ENCODE measurements at regions not wholly inside any gene's neighbourhood (a gene's known extent, or its start where the extent isn't known, plus 50 kb on each side); places are given as distances from the start of the nearest gene placed in this dataset.

DNA sequence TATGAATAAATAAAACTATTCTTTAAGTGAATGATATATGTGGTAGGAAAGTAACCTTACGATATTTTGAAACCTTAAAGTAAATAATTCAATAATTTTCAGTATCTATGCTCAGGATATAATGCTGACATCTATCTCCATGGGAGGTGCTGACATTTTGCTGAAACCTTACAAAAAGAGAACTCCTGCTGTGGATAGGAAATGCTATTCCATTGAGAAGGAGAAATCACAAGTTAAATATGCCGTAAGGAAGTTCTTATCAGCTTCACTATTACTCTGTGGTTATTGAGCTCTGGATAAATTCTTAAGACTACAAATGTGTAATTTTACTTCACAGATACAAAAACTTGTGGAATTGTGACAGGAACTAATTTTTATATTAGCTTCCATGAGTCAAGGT, 722.1 kb downstream of the TMTC2 start:
- TF ChIP-seq POLR2A (IDR thresholded peaks at IDR 0.05) (no peak), EP300 (IDR thresholded peaks at IDR 0.05) (no peak), POLR2AphosphoS5 (IDR thresholded peaks at IDR 0.05) (no peak)
- TF ChIP-seq, protein P1, sequence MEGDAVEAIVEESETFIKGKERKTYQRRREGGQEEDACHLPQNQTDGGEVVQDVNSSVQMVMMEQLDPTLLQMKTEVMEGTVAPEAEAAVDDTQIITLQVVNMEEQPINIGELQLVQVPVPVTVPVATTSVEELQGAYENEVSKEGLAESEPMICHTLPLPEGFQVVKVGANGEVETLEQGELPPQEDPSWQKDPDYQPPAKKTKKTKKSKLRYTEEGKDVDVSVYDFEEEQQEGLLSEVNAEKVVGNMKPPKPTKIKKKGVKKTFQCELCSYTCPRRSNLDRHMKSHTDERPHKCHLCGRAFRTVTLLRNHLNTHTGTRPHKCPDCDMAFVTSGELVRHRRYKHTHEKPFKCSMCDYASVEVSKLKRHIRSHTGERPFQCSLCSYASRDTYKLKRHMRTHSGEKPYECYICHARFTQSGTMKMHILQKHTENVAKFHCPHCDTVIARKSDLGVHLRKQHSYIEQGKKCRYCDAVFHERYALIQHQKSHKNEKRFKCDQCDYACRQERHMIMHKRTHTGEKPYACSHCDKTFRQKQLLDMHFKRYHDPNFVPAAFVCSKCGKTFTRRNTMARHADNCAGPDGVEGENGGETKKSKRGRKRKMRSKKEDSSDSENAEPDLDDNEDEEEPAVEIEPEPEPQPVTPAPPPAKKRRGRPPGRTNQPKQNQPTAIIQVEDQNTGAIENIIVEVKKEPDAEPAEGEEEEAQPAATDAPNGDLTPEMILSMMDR (IDR thresholded peaks at IDR 0.05) = no peak
- Histone ChIP-seq H3K27ac (no peak overlapping the region), H3K4me1 (no peaks in the 10 kb centered on the region), H3K27me3 (no peaks in the 10 kb centered on the region), H3K4me3 (no peak overlapping the region), H3K9me3 (no peaks in the 10 kb centered on the region), H3K36me3 (no peaks in the 10 kb centered on the region)
- no peak for DNase-seq
- 84 to 87% methylated on average over 2 of the region's 2 CpGs for WGBS, 2 donors
- intact Hi-C loops (cut with DNase I) = no loop called here

DNA sequence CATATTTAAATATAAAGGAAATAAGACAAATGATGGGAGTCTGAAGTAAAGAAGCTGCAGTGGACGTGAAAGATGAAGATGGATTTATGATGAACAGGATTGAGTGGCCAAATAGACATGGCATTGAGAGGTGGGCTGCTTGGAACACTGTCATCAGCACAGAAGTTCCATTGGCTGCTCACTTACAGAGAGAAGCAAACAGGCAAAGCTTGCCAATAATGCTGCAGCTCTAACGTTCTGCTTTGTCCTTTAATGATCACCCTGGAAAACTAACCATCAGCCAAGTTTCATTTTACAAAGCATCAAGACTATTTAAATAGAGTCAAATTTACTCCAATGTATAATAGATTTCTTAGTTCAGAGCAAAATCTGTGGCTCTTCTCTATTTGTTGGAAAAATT, 721.4 kb downstream of the TMTC2 start:
- intact Hi-C loops (cut with DNase I) = no loop called here
- H3K4me3 ChIP-seq = no peak overlapping the region
- 38 to 60% methylated on average over 2 of the region's 2 CpGs for WGBS, 2 donors

DNA sequence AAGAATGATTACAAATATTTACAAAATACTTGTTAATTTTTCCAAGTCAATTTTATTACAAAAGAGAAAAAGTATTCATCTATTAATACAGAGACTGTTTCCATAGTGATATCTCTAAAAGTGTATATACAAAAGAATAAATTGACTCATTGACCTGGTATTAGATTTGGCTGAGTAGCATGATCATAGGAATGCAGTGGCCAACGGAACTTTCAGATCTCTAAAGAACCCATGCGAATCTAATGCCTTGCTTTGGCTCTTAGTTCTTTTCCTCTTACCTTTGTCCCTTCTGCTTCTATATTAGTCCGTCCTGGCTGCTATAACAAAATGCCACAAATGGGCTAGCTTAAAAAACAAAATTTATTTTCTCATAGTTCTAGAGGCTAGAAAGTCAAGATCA, 717.8 kb downstream of the TMTC2 start:
- TF ChIP-seq POLR2AphosphoS5 (IDR thresholded peaks at IDR 0.05) (no peak), POLR2A (IDR thresholded peaks at IDR 0.05) (no peak)
- TF ChIP-seq, protein P1 (IDR thresholded peaks at IDR 0.05) = no peak
- Histone ChIP-seq H3K27me3 (no peaks in the 10 kb centered on the region), H3K4me1 (no peaks in the 10 kb centered on the region), H3K27ac (no peak overlapping the region), H3K4me3 (no peak overlapping the region), H3K36me3 (no peaks in the 10 kb centered on the region), H3K9me3 (no peaks in the 10 kb centered on the region)
- no peak for DNase-seq
- WGBS, 2 donors = 87% methylated on average over 3 of the region's 3 CpGs
- intact Hi-C loops (cut with DNase I) = no loop called here

More for the DNA sequence above, 721.4 kb downstream of the TMTC2 start:
- H3K27me3 ChIP-seq = no peaks in the 10 kb centered on the region
- no peak overlapping the region for H3K27ac ChIP-seq
- no peaks in the 10 kb centered on the region for H3K36me3 ChIP-seq
- no peak for DNase-seq
- TF ChIP-seq EP300 (IDR thresholded peaks at IDR 0.05) (no peak), POLR2AphosphoS5 (IDR thresholded peaks at IDR 0.05) (no peak), POLR2A (IDR thresholded peaks at IDR 0.05) (no peak)
- TF ChIP-seq, protein P1 (IDR thresholded peaks at IDR 0.05) = no peak
- H3K9me3 ChIP-seq = no peaks in the 10 kb centered on the region
- no peaks in the 10 kb centered on the region for H3K4me1 ChIP-seq

DNA sequence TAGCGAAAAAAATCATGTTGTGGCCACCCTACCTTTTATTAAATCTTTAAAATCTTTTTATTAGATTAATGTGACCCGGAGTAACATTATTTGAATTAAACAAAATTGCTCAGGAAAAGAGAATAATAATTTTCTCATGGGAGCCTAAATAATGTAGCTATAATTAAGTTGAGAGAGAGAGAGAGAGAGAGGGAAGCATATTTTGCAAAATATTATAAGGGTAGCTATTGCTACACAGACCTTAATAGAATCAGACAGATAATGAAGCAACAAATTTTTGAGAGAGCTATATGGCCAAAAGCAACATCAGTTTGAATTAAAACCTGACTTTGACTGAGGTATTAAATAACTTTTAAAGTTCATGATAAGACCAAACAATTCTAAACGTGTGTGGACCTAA, 703.5 kb downstream of the TMTC2 start:
- TF ChIP-seq EP300 (IDR thresholded peaks at IDR 0.05) (no peak), POLR2AphosphoS5 (IDR thresholded peaks at IDR 0.05) (no peak), POLR2A (IDR thresholded peaks at IDR 0.05) (no peak)
- TF ChIP-seq, protein P1 (IDR thresholded peaks at IDR 0.05) = no peak
- intact Hi-C loops (cut with DNase I) = no loop called here
- H3K36me3 ChIP-seq = no peaks in the 10 kb centered on the region
- no peaks in the 10 kb centered on the region for H3K4me1 ChIP-seq
- 65 to 84% methylated on average over 3 of the region's 3 CpGs for WGBS, 2 donors
- H3K27ac ChIP-seq = no peak overlapping the region
- no peak overlapping the region for H3K4me3 ChIP-seq
- no peaks in the 10 kb centered on the region for H3K27me3 ChIP-seq
- H3K9me3 ChIP-seq = no peaks in the 10 kb centered on the region
- DNase-seq = no peak

DNA sequence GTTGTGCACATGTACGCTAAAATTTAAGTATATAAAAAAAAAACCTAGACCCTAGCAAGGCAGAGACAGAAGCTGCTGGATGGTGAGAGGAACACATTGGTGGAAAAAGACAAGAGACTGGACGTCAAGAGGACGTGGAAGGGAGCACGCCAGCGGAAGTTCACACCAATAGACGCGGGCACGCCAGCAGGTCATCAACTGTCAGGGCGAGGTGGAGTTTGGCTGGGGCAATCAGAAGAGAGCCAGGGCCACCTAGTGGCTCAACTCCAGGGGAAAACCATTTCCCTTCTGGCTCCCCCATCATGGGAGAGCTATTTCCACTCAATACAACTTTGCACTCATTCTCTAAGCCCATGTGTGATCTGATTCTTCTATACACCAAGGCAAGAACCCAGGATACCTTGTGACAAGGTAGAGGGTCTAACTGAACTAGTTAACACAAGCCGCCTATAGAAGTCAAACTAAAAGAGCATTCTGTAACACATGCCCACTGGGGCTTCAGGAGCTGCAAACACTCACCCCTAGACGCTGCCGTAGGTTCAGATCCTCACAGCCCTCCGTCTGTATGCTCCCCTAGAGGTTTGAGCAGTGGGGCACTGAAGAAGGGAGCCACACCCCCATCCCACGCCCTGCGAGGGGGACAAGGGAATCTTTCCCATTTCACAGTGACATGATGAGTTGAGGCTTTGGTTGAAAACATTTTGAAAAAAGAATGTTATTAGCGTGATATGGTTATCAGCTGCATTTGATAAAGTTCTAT, 702.7 kb downstream of the TMTC2 start:
- H3K27ac ChIP-seq = no peak overlapping the region
- H3K4me1 ChIP-seq = no peaks in the 10 kb centered on the region
- no peak for DNase-seq
- TF ChIP-seq POLR2AphosphoS5 (IDR thresholded peaks at IDR 0.05) = no peak
- no peak for TF ChIP-seq POLR2A (IDR thresholded peaks at IDR 0.05)
- no peak for TF ChIP-seq EP300 (IDR thresholded peaks at IDR 0.05)
- TF ChIP-seq, protein P1 (IDR thresholded peaks at IDR 0.05) = no peak
- intact Hi-C loops (cut with DNase I) = no loop called here
- WGBS, 2 donors = 56 to 66% methylated on average over 16 of the region's 16 CpGs
- no peak overlapping the region for H3K4me3 ChIP-seq
- no peaks in the 10 kb centered on the region for H3K9me3 ChIP-seq
- no peaks in the 10 kb centered on the region for H3K27me3 ChIP-seq
- H3K36me3 ChIP-seq = no peaks in the 10 kb centered on the region

All from sigmoid colon (tissue), 6 donors.